H9 (cell line): ENCODE measurements at regions not wholly inside any gene's neighbourhood (a gene's known extent, or its start where the extent isn't known, plus 50 kb on each side); places are given as distances from the start of the nearest gene placed in this dataset.

Experiments used
- DNase-seq: peaks from one replicate; pipeline ENCODE4 v3.0.0-alpha.2; 2017
- H2AFZ ChIP-seq: one replicate; pipeline ENCODE4 v1.6.1; 2013; ENCODE audit warnings: mild to moderate bottlenecking, low read length, control low read depth, moderate library complexity
- H2AK5ac ChIP-seq: 2 replicates; pipeline ENCODE4 v1.6.1; 2013; ENCODE audit warnings: low read length, control low read depth, mixed read lengths; ENCODE audit not compliant: insufficient read length
- H2BK120ac ChIP-seq: one replicate; pipeline ENCODE4 v1.6.1; 2013; ENCODE audit warnings: low read depth, mild to moderate bottlenecking, low read length, control low read depth, inconsistent platforms; ENCODE audit not compliant: poor library complexity, severe bottlenecking
- H2BK12ac ChIP-seq: 2 replicates; pipeline ENCODE4 v1.6.1; 2013; ENCODE audit warnings: low read length, control low read depth, mixed read lengths, low read depth; ENCODE audit not compliant: insufficient read length
- H2BK15ac ChIP-seq: 2 replicates; pipeline ENCODE4 v1.6.1; 2013; ENCODE audit warnings: low read depth, low read length, control low read depth
- H2BK20ac ChIP-seq: one replicate; pipeline ENCODE4 v1.6.1; 2013; ENCODE audit warnings: low read depth, mild to moderate bottlenecking, low read length, control low read depth, inconsistent platforms; ENCODE audit not compliant: poor library complexity, severe bottlenecking
- H2BK5ac ChIP-seq: 2 replicates; pipeline ENCODE4 v1.6.1; 2013; ENCODE audit warnings: low read length, control low read depth, mixed read lengths; ENCODE audit not compliant: insufficient read length
- H3K14ac ChIP-seq: 2 replicates; pipeline ENCODE4 v1.6.1; 2013; ENCODE audit warnings: low read length, control low read depth; ENCODE audit not compliant: insufficient read depth
- H3K18ac ChIP-seq: 2 replicates; pipeline ENCODE4 v1.6.1; 2013; ENCODE audit warnings: low read depth, mild to moderate bottlenecking, mixed read lengths, low read length, control low read depth; ENCODE audit not compliant: insufficient read length
- H3K23ac ChIP-seq: 2 replicates; pipeline ENCODE4 v1.6.1; 2013; ENCODE audit warnings: low read length, control low read depth, mixed read lengths, low read depth; ENCODE audit not compliant: insufficient read length
- H3K23me2 ChIP-seq: 2 replicates; pipeline ENCODE4 v1.6.1; 2013; ENCODE audit warnings: low read depth, mild to moderate bottlenecking, mixed read lengths, low read length, control low read depth; ENCODE audit not compliant: insufficient read length, poor library complexity, severe bottlenecking
- H3K27ac ChIP-seq: 2 replicates; pipeline ENCODE4 v1.5.1; 2013; ENCODE audit warnings: low read length, control low read depth, mixed read lengths, low read depth; ENCODE audit not compliant: insufficient read length
- H3K27me3 ChIP-seq: 2 replicates; pipeline ENCODE4 v1.6.1; 2013; ENCODE audit warnings: low read length, control low read depth, inconsistent platforms; ENCODE audit not compliant: insufficient read depth
- H3K4ac ChIP-seq: 2 replicates; pipeline ENCODE4 v1.6.1; 2013; ENCODE audit warnings: low read depth, mild to moderate bottlenecking, control low read depth, inconsistent platforms, low read length, moderate library complexity
- H3K4me1 ChIP-seq: 2 replicates; pipeline ENCODE4 v1.6.1; 2013; ENCODE audit warnings: low read length, control low read depth, inconsistent platforms; ENCODE audit not compliant: insufficient read depth
- H3K4me2 ChIP-seq: 2 replicates; pipeline ENCODE4 v1.6.1; 2013; ENCODE audit warnings: low read length, control low read depth, mixed read lengths; ENCODE audit not compliant: insufficient read length, insufficient read depth
- H3K56ac ChIP-seq: 2 replicates; pipeline ENCODE4 v1.6.1; 2013; ENCODE audit warnings: low read depth, mild to moderate bottlenecking, mixed read lengths, low read length, control low read depth; ENCODE audit not compliant: insufficient read length
- H3K79me1 ChIP-seq: 2 replicates; pipeline ENCODE4 v1.6.1; 2013; ENCODE audit warnings: low read depth, mild to moderate bottlenecking, moderate library complexity, low read length, control low read depth, inconsistent platforms; ENCODE audit not compliant: insufficient read depth, poor library complexity, severe bottlenecking
- H3K79me2 ChIP-seq: 2 replicates; pipeline ENCODE4 v1.6.1; 2013; ENCODE audit warnings: low read length, control low read depth, inconsistent platforms; ENCODE audit not compliant: insufficient read depth
- H3K9ac ChIP-seq: 2 replicates; pipeline ENCODE4 v1.6.1; 2013; ENCODE audit warnings: low read length, control low read depth, mixed read lengths; ENCODE audit not compliant: insufficient read length; ENCODE audit errors: extremely low read depth
- H3K9me3 ChIP-seq: one replicate; pipeline ENCODE4 v1.6.1; 2013; ENCODE audit warnings: low read depth, low read length, inconsistent platforms; ENCODE audit not compliant: control insufficient read depth
- H3T11ph ChIP-seq: one replicate; pipeline ENCODE4 v1.6.1; 2013; ENCODE audit warnings: mild to moderate bottlenecking, low read length, control low read depth, inconsistent platforms
- H4K20me1 ChIP-seq: one replicate; pipeline ENCODE4 v1.6.1; 2013; ENCODE audit not compliant: control insufficient read depth, insufficient read length, insufficient read depth
- H4K5ac ChIP-seq: 2 replicates; pipeline ENCODE4 v1.6.1; 2013; ENCODE audit warnings: low read depth, mild to moderate bottlenecking, mixed read lengths, low read length, control low read depth; ENCODE audit not compliant: insufficient read length
- H4K8ac ChIP-seq: replicated peaks from 2 replicates; pipeline ENCODE4 v1.6.1; 2013; ENCODE audit warnings: low read length, control low read depth, mixed read lengths, low read depth; ENCODE audit not compliant: insufficient read length
- H4K91ac ChIP-seq: 2 replicates; pipeline ENCODE4 v1.6.1; 2013; ENCODE audit warnings: low read depth, mild to moderate bottlenecking, moderate library complexity, mixed read lengths, low read length, control low read depth; ENCODE audit not compliant: insufficient read length
- H3K27ac Mint-ChIP-seq, 3 experiments: 2 replicates in 2 of 3; 3 replicates in 1 of 3; pipeline ENCODE4 v1.8.0; 2020 to 2021; ENCODE audit warnings: mixed read lengths in 3 of 3, mild to moderate bottlenecking in 1 of 3, moderate library complexity in 1 of 3
- H3K27me3 Mint-ChIP-seq: 2 replicates; pipeline ENCODE4 v1.8.0; 2021; ENCODE audit warnings: low read depth, mild to moderate bottlenecking, moderate library complexity, mixed read lengths
- H3K36me3 Mint-ChIP-seq, 3 experiments: 2 replicates in 2 of 3; 3 replicates in 1 of 3; pipeline ENCODE4 v1.8.0; 2020 to 2021; ENCODE audit warnings: low read depth in 3 of 3, mixed read lengths in 3 of 3; ENCODE audit not compliant: insufficient read depth in 1 of 3
- H3K4me1 Mint-ChIP-seq, 2 experiments: 2 replicates each; pipeline ENCODE4 v1.8.0; 2020; ENCODE audit warnings: mixed read lengths in 2 of 2
- H3K4me3 Mint-ChIP-seq, 2 experiments: 2 replicates in 1 of 2; 3 replicates in 1 of 2; pipeline ENCODE4 v1.8.0; 2020 to 2021; ENCODE audit warnings: mild to moderate bottlenecking in 2 of 2, mixed read lengths in 2 of 2, moderate library complexity in 1 of 2
- H3K9me3 Mint-ChIP-seq, 2 experiments: 2 replicates in 1 of 2; 3 replicates in 1 of 2; pipeline ENCODE4 v1.8.0; 2020; ENCODE audit warnings: mild to moderate bottlenecking in 2 of 2, mixed read lengths in 2 of 2, moderate library complexity in 1 of 2
- CTCF ChIP-seq: fragments of 200-600 bp; sonication (generic); conservative IDR thresholded peaks from 3 replicates; pipeline ENCODE4 v1.8.0; 2021; ENCODE audit warnings: antibody characterized with exemption, mild to moderate bottlenecking
- WGBS: extraction: QIAGEN DNeasy Blood & Tissue Kit; methylation state at CpG from one replicate; pipeline ENCODE4 v1.1.7; 2013; ENCODE audit warnings: missing lambda C conversion rate, low lambda C conversion rate, mixed read lengths; ENCODE audit not compliant: insufficient read length; ENCODE audit errors: extremely low coverage; 5-methylcytosine and 5-hydroxymethylcytosine counted together

- H3K23ac ChIP-seq = no peak overlapping the region
- no peaks in the 10 kb centered on the region for H3K4me1 ChIP-seq
- H3K79me2 ChIP-seq = no peaks in the 10 kb centered on the region
- no peak overlapping the region for H2AFZ ChIP-seq
- H3K56ac ChIP-seq = no peak overlapping the region
- no peak overlapping the region for H2BK15ac ChIP-seq
- H2BK12ac ChIP-seq = no peak overlapping the region
- H3K4me1 Mint-ChIP-seq = peaks cover 7 to 10% of the 10 kb centered on the region in 2 experiments; a peak in 3 of 4 replicates
- DNase-seq = no peak
- H3K27ac ChIP-seq = no peak overlapping the region
- no peak overlapping the region for H4K8ac ChIP-seq
- no peaks in the 10 kb centered on the region for H3K36me3 Mint-ChIP-seq
- peaks cover 9% of the 10 kb centered on the region for H3K27me3 Mint-ChIP-seq
- TF ChIP-seq CTCF = no peak
- no peak overlapping the region for H2AK5ac ChIP-seq
- no peak overlapping the region for H3K27ac Mint-ChIP-seq
- no peak overlapping the region for H2BK20ac ChIP-seq
- no peak overlapping the region for H2BK5ac ChIP-seq
- no peak overlapping the region for H4K5ac ChIP-seq
- H3K18ac ChIP-seq = no peak overlapping the region
- H3K9ac ChIP-seq = no peak overlapping the region
- no peak overlapping the region for H2BK120ac ChIP-seq
- no peaks in the 10 kb centered on the region; the same call in 1 of the 2 replicates for H3K27me3 ChIP-seq
- H3K4me3 Mint-ChIP-seq = no peak overlapping the region
- no peaks in the 10 kb centered on the region for H3K23me2 ChIP-seq
- H3K79me1 ChIP-seq = no peaks in the 10 kb centered on the region
- no peak overlapping the region for H3T11ph ChIP-seq
- H3K9me3 ChIP-seq = no peaks in the 10 kb centered on the region
- no peak overlapping the region for H3K4ac ChIP-seq
- no CpG with 5 or more reads among the region's 4 CpGs for WGBS
- no peaks in the 10 kb centered on the region for H4K20me1 ChIP-seq
- H3K9me3 Mint-ChIP-seq = no peaks in the 10 kb centered on the region; a peak in 1 of 5 replicates
- no peak overlapping the region for H4K91ac ChIP-seq
- no peak overlapping the region for H3K4me2 ChIP-seq
- no peak overlapping the region for H3K14ac ChIP-seq
Measured at GRCh38 chr5:154628685-154629084, 126.5 kb upstream of the LARP1 start.
